Upper lobe of left lung (tissue), 4 donors: ENCODE measurements at regions not wholly inside any gene's neighbourhood (a gene's known extent, or its start where the extent isn't known, plus 50 kb on each side); places are given as distances from the start of the nearest gene placed in this dataset.

ENCODE experiments used
- POLR2A ChIP-seq, 4 donors: fragments of 450-650 bp; IDR thresholded peaks; one replicate each; pipeline ENCODE4 v1.5.1; 2016 to 2017; ENCODE audit warnings: antibody characterized with exemption in 4 of 4, mild to moderate bottlenecking in 2 of 4
- POLR2AphosphoS5 ChIP-seq, 2 donors: sonication (generic); formaldehyde crosslinking; IDR thresholded peaks; one replicate each; pipeline ENCODE4 v1.5.1; 2017; ENCODE audit warnings: antibody characterized with exemption in 2 of 2
- TF ChIP-seq, protein P1 (sequence below), 6 experiments: fragments of 450-650 bp in 4 of 6; fragments of 200-600 bp in 2 of 6; sonication (generic) in 2 of 6; IDR thresholded peaks; one replicate each; pipeline ENCODE4 v1.5.1; 2016 to 2019; ENCODE audit warnings: antibody characterized with exemption in 6 of 6

DNA sequence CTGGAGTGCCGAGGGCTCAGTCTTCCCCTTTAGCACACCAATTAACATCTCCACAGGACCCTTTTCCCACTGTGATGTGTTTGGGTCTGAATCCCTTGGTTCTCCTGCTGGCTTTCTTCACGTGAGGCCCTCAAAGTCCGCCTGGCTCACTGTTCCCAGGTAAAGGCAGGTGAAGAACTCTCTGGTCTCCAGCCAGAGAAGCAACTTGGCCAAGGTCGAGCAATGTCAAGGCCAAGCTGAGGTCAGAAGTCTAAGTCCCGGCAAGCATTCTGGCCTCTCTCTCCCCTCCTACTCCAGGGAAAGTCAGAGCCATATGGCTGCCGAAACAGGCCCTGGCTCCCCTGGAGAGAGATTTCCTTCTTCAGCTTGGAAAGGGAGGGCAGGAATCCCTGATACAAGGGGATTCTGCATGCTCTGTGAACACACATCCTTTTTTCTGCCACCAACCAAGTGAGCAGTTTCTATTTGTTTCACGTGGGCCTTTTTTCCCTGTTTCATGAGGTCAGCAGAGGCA, 61.4 kb upstream of the ESRRB start:
- TF ChIP-seq, protein P1, sequence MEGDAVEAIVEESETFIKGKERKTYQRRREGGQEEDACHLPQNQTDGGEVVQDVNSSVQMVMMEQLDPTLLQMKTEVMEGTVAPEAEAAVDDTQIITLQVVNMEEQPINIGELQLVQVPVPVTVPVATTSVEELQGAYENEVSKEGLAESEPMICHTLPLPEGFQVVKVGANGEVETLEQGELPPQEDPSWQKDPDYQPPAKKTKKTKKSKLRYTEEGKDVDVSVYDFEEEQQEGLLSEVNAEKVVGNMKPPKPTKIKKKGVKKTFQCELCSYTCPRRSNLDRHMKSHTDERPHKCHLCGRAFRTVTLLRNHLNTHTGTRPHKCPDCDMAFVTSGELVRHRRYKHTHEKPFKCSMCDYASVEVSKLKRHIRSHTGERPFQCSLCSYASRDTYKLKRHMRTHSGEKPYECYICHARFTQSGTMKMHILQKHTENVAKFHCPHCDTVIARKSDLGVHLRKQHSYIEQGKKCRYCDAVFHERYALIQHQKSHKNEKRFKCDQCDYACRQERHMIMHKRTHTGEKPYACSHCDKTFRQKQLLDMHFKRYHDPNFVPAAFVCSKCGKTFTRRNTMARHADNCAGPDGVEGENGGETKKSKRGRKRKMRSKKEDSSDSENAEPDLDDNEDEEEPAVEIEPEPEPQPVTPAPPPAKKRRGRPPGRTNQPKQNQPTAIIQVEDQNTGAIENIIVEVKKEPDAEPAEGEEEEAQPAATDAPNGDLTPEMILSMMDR (IDR thresholded peaks at IDR 0.05): no peak
- no peak for TF ChIP-seq POLR2AphosphoS5 (IDR thresholded peaks at IDR 0.05)
- TF ChIP-seq POLR2A (IDR thresholded peaks at IDR 0.05): no peak
